Astrocyte (in vitro differentiated cells and primary cell): ENCODE measurements at regions not wholly inside any gene's neighbourhood (a gene's known extent, or its start where the extent isn't known, plus 50 kb on each side); places are given as distances from the start of the nearest gene placed in this dataset.
A peak's percentile ranks its signal among the peaks of the same experiment; 100 is the strongest.

ENCODE experiments used
- DNase-seq: peaks from one replicate; pipeline ENCODE4 v3.0.0-alpha.2; 2010; ENCODE audit warnings: low read depth
- FAIRE-seq: peaks from 2 replicates; lab custom pipeline; 2011; peaks lifted over from hg19 to GRCh38; lab: Jason Lieb, UNC
- H2AFZ ChIP-seq: 2 replicates; pipeline ENCODE4 v1.6.0; 2012; ENCODE audit warnings: low read depth, low read length, inconsistent platforms
- H3K27ac ChIP-seq: 2 replicates; pipeline ENCODE4 v1.5.1; 2011; ENCODE audit warnings: low read depth, low read length, inconsistent platforms
- H3K27me3 ChIP-seq: 2 replicates; pipeline ENCODE4 v1.6.0; 2011; ENCODE audit warnings: low read length, inconsistent platforms; ENCODE audit not compliant: insufficient read depth
- H3K36me3 ChIP-seq: 2 replicates; pipeline ENCODE4 v1.5.1; 2011; ENCODE audit warnings: low read length, inconsistent platforms; ENCODE audit not compliant: insufficient read depth
- H3K4me1 ChIP-seq: 2 replicates; pipeline ENCODE4 v1.5.1; 2011; ENCODE audit warnings: low read length, inconsistent platforms; ENCODE audit not compliant: insufficient read depth
- H3K4me2 ChIP-seq: 2 replicates; pipeline ENCODE4 v1.6.0; 2012; ENCODE audit warnings: low read length, inconsistent platforms
- H3K4me3 ChIP-seq: 2 replicates; pipeline ENCODE4 v1.5.1; 2011; ENCODE audit warnings: low read depth, mild to moderate bottlenecking, low read length, inconsistent platforms; ENCODE audit not compliant: insufficient read depth
- H3K79me2 ChIP-seq: 2 replicates; pipeline ENCODE4 v1.6.0; 2012; ENCODE audit warnings: mild to moderate bottlenecking, low read length, inconsistent platforms; ENCODE audit not compliant: insufficient read depth
- H3K9ac ChIP-seq: 2 replicates; pipeline ENCODE4 v1.6.0; 2012; ENCODE audit warnings: mild to moderate bottlenecking, low read length, inconsistent platforms
- H3K9me3 ChIP-seq: 2 replicates; pipeline ENCODE4 v1.5.1; 2012; ENCODE audit warnings: low read depth, mild to moderate bottlenecking, low read length, inconsistent platforms; ENCODE audit not compliant: insufficient read depth
- H4K20me1 ChIP-seq: 2 replicates; pipeline ENCODE4 v1.6.0; 2012; ENCODE audit warnings: low read length, inconsistent platforms; ENCODE audit not compliant: insufficient read depth
- H3K27ac Mint-ChIP-seq: one replicate; pipeline ENCODE4 v1.8.0; 2021; ENCODE audit warnings: mild to moderate bottlenecking, mixed read lengths; ENCODE audit not compliant: unreplicated experiment
- H3K27me3 Mint-ChIP-seq: one replicate; pipeline ENCODE4 v1.8.0; 2021; ENCODE audit warnings: low read depth, mixed read lengths; ENCODE audit not compliant: unreplicated experiment
- H3K36me3 Mint-ChIP-seq: one replicate; pipeline ENCODE4 v1.8.0; 2021; ENCODE audit warnings: low read depth, mixed read lengths; ENCODE audit not compliant: unreplicated experiment
- H3K4me1 Mint-ChIP-seq: one replicate; pipeline ENCODE4 v1.8.0; 2021; ENCODE audit warnings: low read depth, mixed read lengths; ENCODE audit not compliant: unreplicated experiment
- H3K4me3 Mint-ChIP-seq: one replicate; pipeline ENCODE4 v1.8.0; 2021; ENCODE audit warnings: mild to moderate bottlenecking, moderate library complexity, mixed read lengths; ENCODE audit not compliant: unreplicated experiment
- H3K9me3 Mint-ChIP-seq: one replicate; pipeline ENCODE4 v1.8.0; 2021; ENCODE audit warnings: mild to moderate bottlenecking, mixed read lengths; ENCODE audit not compliant: unreplicated experiment
- EZH2 ChIP-seq: IDR thresholded peaks from 2 replicates; pipeline ENCODE4 v1.6.1; 2012; ENCODE audit warnings: mild to moderate bottlenecking, low read length, inconsistent platforms; ENCODE audit not compliant: insufficient read depth
- TF ChIP-seq, protein P1 (sequence below): IDR thresholded peaks from 2 replicates; pipeline ENCODE4 v1.5.1; 2011; ENCODE audit warnings: low read depth, mild to moderate bottlenecking, inconsistent platforms, low read length, moderate library complexity; ENCODE audit not compliant: insufficient read depth

DNA sequence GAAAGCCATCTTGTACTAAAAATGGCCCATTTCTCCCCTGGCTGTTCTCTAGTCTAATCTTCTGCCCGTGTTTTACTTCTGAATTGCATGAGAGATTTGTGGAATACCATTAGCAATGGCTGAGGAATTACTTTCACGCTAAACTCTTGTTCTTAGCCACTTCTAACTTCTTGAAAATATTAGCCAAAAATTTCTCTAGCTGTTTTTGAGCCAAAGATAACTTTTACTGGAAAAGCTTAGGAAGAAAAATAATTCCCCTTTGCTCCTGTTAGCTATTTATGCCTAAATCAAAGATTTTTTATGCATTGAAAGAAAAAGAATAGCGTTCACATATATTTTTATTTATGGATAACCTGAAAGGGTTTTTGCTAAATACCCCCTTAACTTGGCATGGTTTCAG lies 287.8 kb downstream of the MTRR start:
- no peaks in the 10 kb centered on the region for H3K4me1 Mint-ChIP-seq

DNA sequence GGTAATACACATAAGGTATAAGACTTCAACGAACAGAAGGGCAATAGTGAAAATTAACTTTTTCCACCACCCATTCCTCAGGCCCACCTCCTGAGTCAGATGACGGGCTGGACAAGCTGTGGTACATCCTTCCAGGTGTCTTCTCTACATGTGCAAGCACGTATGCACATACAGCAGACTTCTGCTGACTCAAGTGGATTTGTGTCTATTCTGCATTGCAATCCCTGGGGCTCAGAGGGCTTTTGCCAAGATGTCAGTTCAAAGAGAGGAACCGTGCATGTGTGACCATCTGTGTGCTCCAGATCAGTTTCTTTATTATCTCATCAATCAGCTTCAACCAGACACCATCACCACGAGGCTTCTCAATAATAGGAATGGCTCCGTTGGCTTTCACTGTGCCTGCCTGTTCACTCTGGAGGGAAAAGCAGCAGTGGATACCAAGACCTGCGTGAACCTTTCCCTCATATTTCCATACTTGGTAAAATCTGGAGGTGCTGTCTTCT lies 288.4 kb downstream of the MTRR start:
- no peak for FAIRE-seq
- no peak overlapping the region for H3K9ac ChIP-seq
- H3K4me1 ChIP-seq, result no peaks in the 10 kb centered on the region
- H3K36me3 ChIP-seq, result no peaks in the 10 kb centered on the region
- no peaks in the 10 kb centered on the region for H4K20me1 ChIP-seq
- Mint-ChIP-seq H3K9me3 (no peaks in the 10 kb centered on the region), H3K36me3 (no peaks in the 10 kb centered on the region), H3K4me3 (no peak overlapping the region), H3K27me3 (no peaks in the 10 kb centered on the region), H3K27ac (no peak overlapping the region), H3K4me1 (no peaks in the 10 kb centered on the region)
- no peak overlapping the region for H3K27ac ChIP-seq
- H3K4me2 ChIP-seq, result no peak overlapping the region
- DNase-seq, result no peak
- no peak overlapping the region for H2AFZ ChIP-seq
- no peak overlapping the region for H3K4me3 ChIP-seq
- H3K27me3 ChIP-seq, result no peaks in the 10 kb centered on the region
- H3K9me3 ChIP-seq, result no peaks in the 10 kb centered on the region
- TF ChIP-seq, protein P1, sequence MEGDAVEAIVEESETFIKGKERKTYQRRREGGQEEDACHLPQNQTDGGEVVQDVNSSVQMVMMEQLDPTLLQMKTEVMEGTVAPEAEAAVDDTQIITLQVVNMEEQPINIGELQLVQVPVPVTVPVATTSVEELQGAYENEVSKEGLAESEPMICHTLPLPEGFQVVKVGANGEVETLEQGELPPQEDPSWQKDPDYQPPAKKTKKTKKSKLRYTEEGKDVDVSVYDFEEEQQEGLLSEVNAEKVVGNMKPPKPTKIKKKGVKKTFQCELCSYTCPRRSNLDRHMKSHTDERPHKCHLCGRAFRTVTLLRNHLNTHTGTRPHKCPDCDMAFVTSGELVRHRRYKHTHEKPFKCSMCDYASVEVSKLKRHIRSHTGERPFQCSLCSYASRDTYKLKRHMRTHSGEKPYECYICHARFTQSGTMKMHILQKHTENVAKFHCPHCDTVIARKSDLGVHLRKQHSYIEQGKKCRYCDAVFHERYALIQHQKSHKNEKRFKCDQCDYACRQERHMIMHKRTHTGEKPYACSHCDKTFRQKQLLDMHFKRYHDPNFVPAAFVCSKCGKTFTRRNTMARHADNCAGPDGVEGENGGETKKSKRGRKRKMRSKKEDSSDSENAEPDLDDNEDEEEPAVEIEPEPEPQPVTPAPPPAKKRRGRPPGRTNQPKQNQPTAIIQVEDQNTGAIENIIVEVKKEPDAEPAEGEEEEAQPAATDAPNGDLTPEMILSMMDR, result no peak
- no peak for TF ChIP-seq EZH2
- H3K79me2 ChIP-seq, result no peaks in the 10 kb centered on the region

More for the DNA sequence above, 287.8 kb downstream of the MTRR start:
- Histone ChIP-seq H3K79me2 (no peaks in the 10 kb centered on the region), H3K9ac (no peak overlapping the region), H4K20me1 (no peaks in the 10 kb centered on the region), H3K4me1 (no peaks in the 10 kb centered on the region), H2AFZ (no peak overlapping the region), H3K9me3 (no peaks in the 10 kb centered on the region), H3K36me3 (no peaks in the 10 kb centered on the region), H3K4me3 (no peak overlapping the region), H3K27ac (no peak overlapping the region), H3K27me3 (no peaks in the 10 kb centered on the region), H3K4me2 (no peak overlapping the region)
- Mint-ChIP-seq H3K4me3 (no peak overlapping the region), H3K27ac (no peak overlapping the region), H3K27me3 (no peaks in the 10 kb centered on the region), H3K9me3 (no peaks in the 10 kb centered on the region), H3K36me3 (no peaks in the 10 kb centered on the region)
- no peak for FAIRE-seq
- no peak for DNase-seq
- no peak for TF ChIP-seq EZH2
- TF ChIP-seq, protein P1, result no peak

DNA sequence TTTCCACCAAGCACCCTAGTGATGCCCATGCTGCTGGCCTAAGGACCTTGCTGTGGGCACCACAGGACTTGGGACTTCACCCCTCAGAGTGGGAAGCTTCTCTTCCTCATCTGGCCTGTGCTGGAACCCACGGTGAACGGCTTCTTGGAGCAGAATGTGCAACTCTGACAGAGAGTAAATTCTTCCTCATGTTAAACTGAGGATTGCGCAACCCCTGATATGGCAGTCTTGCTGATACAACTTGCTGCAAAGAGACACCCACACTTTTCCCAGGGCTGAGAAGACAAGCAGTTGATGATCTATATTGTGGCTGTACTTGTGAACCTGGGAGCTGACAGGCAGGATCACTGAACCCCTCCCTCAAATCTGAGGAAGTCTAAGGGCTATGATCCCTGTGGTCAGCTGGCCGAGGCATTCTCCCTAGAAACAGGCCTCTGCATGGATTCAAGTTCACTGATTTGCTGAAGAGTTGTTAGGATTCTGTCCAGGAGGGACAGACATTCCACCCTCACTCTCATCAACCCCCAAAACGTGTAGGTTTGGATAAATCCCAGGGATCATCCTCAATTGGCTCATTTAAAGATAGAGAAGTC lies 307.2 kb downstream of the MTRR start:
- no peaks in the 10 kb centered on the region for H3K36me3 ChIP-seq
- TF ChIP-seq, protein P1, result no peak
- TF ChIP-seq EZH2, result no peak
- no peaks in the 10 kb centered on the region for H3K4me1 ChIP-seq
- no peak overlapping the region for H3K4me3 ChIP-seq
- no peak overlapping the region for H2AFZ ChIP-seq
- no peak for FAIRE-seq
- H3K27me3 ChIP-seq, result no peaks in the 10 kb centered on the region
- H3K4me2 ChIP-seq, result no peak overlapping the region
- H3K79me2 ChIP-seq, result no peaks in the 10 kb centered on the region
- Mint-ChIP-seq H3K4me3 (no peak overlapping the region), H3K36me3 (no peaks in the 10 kb centered on the region), H3K27ac (peak overlapping the region; percentile 36), H3K4me1 (peaks cover 15% of the 10 kb centered on the region), H3K9me3 (no peaks in the 10 kb centered on the region), H3K27me3 (no peaks in the 10 kb centered on the region)
- no peaks in the 10 kb centered on the region for H4K20me1 ChIP-seq
- no peaks in the 10 kb centered on the region for H3K9me3 ChIP-seq
- H3K9ac ChIP-seq, result no peak overlapping the region
- DNase-seq, result no peak
- no peak overlapping the region for H3K27ac ChIP-seq
